Activated CD8-positive, alpha-beta memory T cell treated with anti-CD3 and anti-CD28 coated beads, Interleukin-2, amount 50 U/mL, for 4 hours (primary cell): ENCODE measurements at regions not wholly inside any gene's neighbourhood (a gene's known extent, or its start where the extent isn't known, plus 50 kb on each side); places are given as distances from the start of the nearest gene placed in this dataset.
"Not testable (repeated sequence)": the region's sequence is repeated elsewhere in the genome, so short reads cannot be mapped to it uniquely, and the experiment has no call there.

Experiments
- DNase-seq: peaks from one replicate; pipeline ENCODE4 v3.0.0-alpha.2; 2020

- DNase-seq: not testable (repeated sequence)
These were observed 50.6 kb upstream of the MYL10 start for GRCh38 chr7:101679653-101680173.

DNA sequence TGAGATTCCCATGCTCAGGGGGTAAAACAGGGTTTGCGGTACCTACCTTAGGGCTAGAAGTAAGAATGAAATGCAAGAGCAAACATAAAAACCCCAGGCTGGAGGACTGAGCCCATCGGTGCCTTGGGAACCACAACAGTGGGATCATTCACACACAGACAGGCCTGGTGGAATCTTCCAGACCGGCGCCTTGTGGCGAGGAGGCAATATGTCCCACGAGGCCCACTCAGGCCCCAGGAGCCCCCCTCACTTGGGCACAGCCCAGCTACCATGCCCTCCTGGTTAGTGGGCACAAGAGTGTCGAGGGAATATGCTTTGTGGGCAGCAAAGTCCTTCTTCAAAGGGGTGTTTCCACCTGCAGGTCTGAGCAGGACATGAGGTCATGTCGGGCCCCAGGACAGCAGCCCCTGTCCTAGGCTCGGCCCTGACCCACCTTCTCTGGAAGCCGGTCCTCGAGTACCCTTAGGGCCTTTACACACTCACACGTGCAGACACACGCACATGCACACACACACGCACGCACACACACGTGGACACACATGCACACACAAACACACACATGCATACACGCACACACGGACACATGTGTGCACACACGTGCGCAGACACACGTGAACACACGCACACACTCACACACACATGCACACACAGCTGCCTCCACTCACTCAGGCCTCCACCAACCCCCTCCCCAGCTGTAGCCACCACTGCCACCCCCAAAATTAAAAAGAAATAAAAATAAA, 51.5 kb upstream of the MYL10 start:
- DNase-seq: no peak

DNA sequence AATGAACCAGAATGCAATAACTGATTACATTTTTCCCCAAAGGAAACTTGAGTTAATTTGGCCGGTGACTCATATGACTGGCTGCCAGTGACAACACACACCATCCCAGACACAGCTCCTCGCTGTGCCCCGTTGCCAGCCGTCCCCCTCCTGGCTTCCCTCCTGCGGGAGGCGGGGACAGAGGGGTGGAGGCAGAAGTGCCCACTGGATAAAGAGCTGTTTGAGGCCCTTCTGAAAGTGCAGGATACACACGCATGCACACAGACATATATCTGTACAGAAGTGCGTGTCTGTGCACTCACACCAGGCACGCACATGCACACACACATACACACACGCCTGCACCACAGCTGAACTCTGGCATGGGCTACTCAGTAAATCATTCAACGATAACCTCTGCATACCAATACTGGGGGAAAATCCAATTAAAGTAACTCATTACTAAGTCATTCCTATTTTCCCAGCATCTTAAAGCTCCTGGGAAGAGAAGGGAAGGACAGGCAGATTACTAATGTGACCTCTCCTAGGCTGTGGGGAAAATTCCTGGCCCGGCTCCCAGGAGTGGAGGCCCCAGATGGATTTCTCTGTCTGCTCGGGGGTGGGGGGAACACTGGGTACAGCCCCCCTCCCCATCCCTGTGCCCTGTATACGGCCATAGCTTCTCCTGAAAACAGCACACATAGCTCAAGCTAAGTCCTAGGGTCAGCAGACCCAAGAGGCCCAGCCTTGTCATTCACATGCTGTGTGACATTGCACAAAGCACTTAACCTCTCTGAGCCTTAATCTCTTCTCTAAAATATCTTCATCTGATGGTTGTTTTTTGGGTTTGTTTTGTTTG, 52.3 kb upstream of the MYL10 start:
- no peak for DNase-seq

GRCh38 chr7:101684983-101685330, 55.9 kb upstream of the MYL10 start:
- DNase-seq: no peak

DNA sequence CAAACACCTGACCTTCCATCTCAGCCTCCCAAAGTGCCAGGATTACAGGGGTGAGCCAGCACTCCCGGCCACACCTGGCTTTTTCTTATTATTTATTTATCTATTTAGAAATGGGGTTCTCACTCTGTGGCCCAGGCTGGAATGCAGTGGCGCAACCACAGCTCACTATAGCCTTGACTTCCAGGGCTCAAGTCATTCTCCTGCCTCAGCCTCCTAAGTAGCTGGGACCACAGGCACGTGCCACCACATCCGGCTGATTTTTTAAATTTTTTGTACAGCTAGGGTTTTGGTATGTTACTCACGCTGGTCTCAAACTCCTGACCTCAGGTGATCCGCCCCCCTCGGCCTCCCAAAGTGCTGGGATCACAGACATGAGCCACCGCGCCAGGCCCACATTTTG, 56.9 kb upstream of the MYL10 start:
- DNase-seq: no peak

GRCh38 chr7:101687081-101687480, 58.0 kb upstream of the MYL10 start:
- DNase-seq: no peak

DNA sequence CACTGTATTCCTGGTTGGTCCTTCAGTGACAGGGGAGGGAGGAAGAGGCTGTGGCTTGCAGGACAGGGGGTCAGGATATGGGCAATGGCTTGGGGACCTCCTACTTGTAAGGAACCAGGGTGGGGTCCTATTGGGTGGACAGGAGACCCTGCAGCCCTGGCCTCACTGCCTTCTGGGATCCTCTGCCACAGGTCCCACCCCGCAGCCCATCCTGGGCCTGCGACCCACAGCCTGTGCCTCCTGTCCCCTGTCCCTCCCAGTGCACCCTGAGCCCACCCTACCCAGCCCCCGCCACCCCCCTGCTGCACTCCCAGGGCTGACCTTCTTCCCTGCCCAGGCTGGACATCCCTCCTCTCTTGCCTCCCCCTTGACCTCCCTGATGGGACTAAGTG, 58.7 kb upstream of the MYL10 start:
- DNase-seq: no peak

GRCh38 chr7:101688183-101688831, 59.2 kb upstream of the MYL10 start:
- peak; percentile 86 for DNase-seq

- no peak for DNase-seq
These were observed 60.2 kb upstream of the MYL10 start for GRCh38 chr7:101688995-101689907.

GRCh38 chr7:101690061-101690460, 61.0 kb upstream of the MYL10 start:
- no peak for DNase-seq

- no peak for DNase-seq
These were observed 62.8 kb upstream of the MYL10 start for GRCh38 chr7:101691822-101692384.

- no peak for DNase-seq
These were observed 64.5 kb upstream of the MYL10 start for GRCh38 chr7:101693498-101694091.

DNA sequence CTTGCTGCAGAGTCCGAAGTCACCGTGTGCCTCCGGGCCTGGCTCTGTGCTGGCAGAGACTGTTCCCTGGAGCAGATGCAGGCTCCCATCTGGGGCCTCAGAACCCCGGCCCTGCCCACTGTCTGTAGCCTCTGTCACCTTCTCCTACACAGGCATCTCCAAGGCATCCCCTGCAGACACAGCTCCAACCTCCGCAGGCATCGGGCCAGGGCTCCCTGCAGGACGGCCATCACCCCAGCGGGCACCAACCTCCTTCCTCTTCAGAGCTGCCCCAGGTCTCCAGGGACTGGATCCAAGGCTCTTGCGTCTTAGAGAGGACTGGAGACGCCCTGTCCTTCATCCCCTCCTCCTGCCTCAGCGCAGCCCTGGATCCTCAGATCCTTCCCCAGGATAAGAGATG, 69.9 kb upstream of the MYL10 start:
- DNase-seq: no peak

- no peak for DNase-seq
These were observed 70.3 kb upstream of the MYL10 start for GRCh38 chr7:101699399-101699798.

GRCh38 chr7:101699881-101700823, 71.1 kb upstream of the MYL10 start:
- no peak for DNase-seq

DNA sequence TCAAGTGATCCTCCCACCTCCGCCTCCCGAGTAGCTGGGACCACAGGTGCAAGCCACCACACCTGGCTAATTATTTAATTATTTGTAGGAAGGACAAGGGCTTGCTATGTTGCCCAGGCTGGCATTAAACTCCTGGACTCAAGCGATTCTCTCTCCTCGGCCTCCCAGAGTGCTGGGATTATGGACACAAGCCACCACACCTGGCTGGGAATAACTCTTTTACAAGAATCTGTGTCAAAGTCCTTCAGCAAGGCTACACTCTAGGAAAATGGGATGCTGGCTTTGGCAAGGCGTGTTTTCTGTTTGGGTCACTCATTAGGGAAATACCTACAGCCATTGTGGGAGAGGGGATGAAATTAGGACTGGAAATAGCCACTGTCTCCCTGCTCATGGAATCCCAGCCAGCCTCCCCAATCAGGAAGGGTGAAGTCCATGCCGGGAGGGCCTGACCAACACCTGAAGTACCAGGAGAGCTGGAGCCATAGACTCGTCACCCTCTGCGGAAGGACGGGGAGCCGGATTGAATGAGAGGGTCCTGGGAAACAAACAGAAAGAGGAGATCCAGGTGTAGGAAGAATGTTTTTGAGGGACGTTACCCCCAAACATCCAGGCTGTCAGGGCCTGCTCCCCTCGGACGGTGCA, 72.2 kb upstream of the MYL10 start:
- no peak for DNase-seq

DNA sequence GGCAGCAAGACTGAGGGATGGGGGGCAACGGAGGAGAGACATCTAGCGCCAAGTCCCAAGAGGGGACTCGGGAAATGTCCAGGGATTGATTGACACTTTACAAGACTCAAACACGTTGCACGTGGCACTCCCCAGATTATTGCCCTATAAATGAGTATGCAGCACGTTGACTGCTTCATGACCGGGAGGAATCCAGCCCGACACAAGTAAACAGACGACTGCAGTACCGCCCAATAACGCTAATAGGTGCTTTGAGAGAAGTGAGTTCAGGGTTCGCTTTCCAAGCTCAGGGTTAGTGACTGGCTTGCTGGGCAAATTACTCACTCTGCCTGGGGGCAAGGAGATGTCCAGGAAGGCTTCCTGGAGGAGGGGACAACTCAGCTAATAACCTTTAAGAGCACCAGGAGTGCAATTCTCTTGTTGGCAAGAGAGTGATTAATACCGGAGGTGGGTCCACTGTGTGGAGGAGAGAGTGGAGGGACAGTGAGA, 73.3 kb upstream of the MYL10 start:
- DNase-seq: no peak

DNA sequence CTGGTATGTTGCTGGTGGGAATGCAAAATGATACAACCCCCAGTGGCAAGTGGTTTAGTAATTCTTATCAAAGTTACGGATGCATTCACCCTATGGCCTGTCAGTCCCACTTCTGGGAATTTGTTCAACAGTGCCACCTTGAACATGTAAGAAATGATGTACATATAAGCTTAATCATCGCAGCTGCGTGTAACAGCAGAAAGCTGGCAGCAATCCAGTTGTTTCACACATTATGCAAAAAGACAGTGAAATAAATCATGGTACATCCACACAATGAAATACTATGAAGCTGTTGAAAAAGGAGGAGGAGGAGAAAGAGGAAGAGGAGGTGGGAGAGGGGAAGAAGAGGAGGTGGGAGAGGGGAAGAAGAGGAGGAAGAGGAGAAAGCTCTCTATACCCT, 76.2 kb upstream of the MYL10 start:
- DNase-seq: no peak

GRCh38 chr7:101707587-101707986, 78.5 kb upstream of the MYL10 start:
- DNase-seq: no peak

- DNase-seq: no peak
These were observed 79.1 kb upstream of the MYL10 start for GRCh38 chr7:101708223-101708622.
